SK-N-SH (cell line): ENCODE measurements at regions not wholly inside any gene's neighbourhood (a gene's known extent, or its start where the extent isn't known, plus 50 kb on each side); places are given as distances from the start of the nearest gene placed in this dataset.

Source experiments
- CTCF ChIA-PET: fragments of 300-600, 350-600 bp; formaldehyde crosslinking; extraction: SDS; loops from one replicate; lab custom pipeline; 2021; lab: Yijun Ruan, JAX
- POLR2A ChIA-PET: fragments of 350-600 bp; sonication (Branson Sonifier 250); formaldehyde crosslinking; extraction: SDS; loops from one replicate; lab custom pipeline; 2020; ENCODE audit warnings: antibody characterized with exemption, inconsistent platforms; lab: Yijun Ruan, JAX
- DNase-seq: peaks from one replicate; pipeline ENCODE4 v3.0.0; 2012
- H2AFZ ChIP-seq: fragments of 200-600 bp; sonication (generic); 2 replicates; pipeline ENCODE4 v1.8.1; 2016; ENCODE audit warnings: antibody characterized with exemption, mild to moderate bottlenecking, low read depth
- H3F3A ChIP-seq: fragments of 200-600 bp; sonication (generic); replicated peaks from 2 replicates; pipeline ENCODE3; 2016; ENCODE audit warnings: antibody characterized with exemption, mild to moderate bottlenecking; ENCODE audit not compliant: insufficient read depth
- H3K27ac ChIP-seq, 2 experiments: fragments of 200-500 bp in 1 of 2; fragments of 200-600 bp in 1 of 2; sonication (Bioruptor generic) in 1 of 2; sonication (generic), shearing (Covaris generic) in 1 of 2; 2 replicates each; pipeline versions ENCODE4 v1.5.1 to v1.6.1; 2014 to 2016; ENCODE audit warnings: low read depth in 2 of 2, inconsistent platforms in 1 of 2, low read length in 1 of 2, mild to moderate bottlenecking in 1 of 2, mixed read lengths in 1 of 2
- H3K27me3 ChIP-seq: fragments of 200-600 bp; sonication (generic), shearing (Covaris generic); 2 replicates; pipeline ENCODE4 v1.6.1; 2016; ENCODE audit warnings: mixed run types; ENCODE audit not compliant: insufficient read depth
- H3K36me3 ChIP-seq, 2 experiments: fragments of 200-500 bp in 1 of 2; fragments of 200-600 bp in 1 of 2; sonication (Bioruptor generic) in 1 of 2; sonication (generic) in 1 of 2; replicated peaks in 1 of 2; 2 replicates each; pipeline versions ENCODE3 to v1.5.1; 2014 to 2016; ENCODE audit warnings: low read length in 1 of 2, mild to moderate bottlenecking in 1 of 2; ENCODE audit not compliant: insufficient read depth in 2 of 2, control insufficient read depth in 1 of 2
- H3K4me1 ChIP-seq, 2 experiments: fragments of 200-500 bp in 1 of 2; fragments of 200-600 bp in 1 of 2; sonication (Bioruptor generic) in 1 of 2; sonication (generic), shearing (Covaris generic) in 1 of 2; 2 replicates each; pipeline versions ENCODE4 v1.5.1 to v1.6.1; 2014 to 2016; ENCODE audit warnings: low read depth in 1 of 2, low read length in 1 of 2, mixed run types in 1 of 2; ENCODE audit not compliant: insufficient read depth in 2 of 2, control insufficient read depth in 1 of 2
- H3K4me2 ChIP-seq: fragments of 200-600 bp; sonication (generic), shearing (Covaris generic); 2 replicates; pipeline ENCODE4 v1.6.1; 2017; ENCODE audit warnings: mixed run types
- H3K4me3 ChIP-seq, 2 experiments: fragments of 200-500 bp in 1 of 2; fragments of 200-600 bp in 1 of 2; sonication (Bioruptor generic) in 1 of 2; sonication (generic), shearing (Covaris generic) in 1 of 2; 2 replicates each; pipeline versions ENCODE4 v1.5.1 to v1.8.1; 2014 to 2016; ENCODE audit warnings: low read depth in 2 of 2, inconsistent platforms in 1 of 2, low read length in 1 of 2, mild to moderate bottlenecking in 1 of 2, mixed read lengths in 1 of 2, moderate library complexity in 1 of 2
- H3K79me2 ChIP-seq: fragments of 200-600 bp; sonication (generic); 2 replicates; pipeline ENCODE4 v1.8.1; 2017; ENCODE audit warnings: mild to moderate bottlenecking; ENCODE audit not compliant: insufficient read depth
- H3K9ac ChIP-seq: fragments of 200-600 bp; sonication (generic); 2 replicates; pipeline ENCODE4 v1.6.1; 2017; ENCODE audit warnings: mixed run types
- H3K9me2 ChIP-seq: fragments of 200-600 bp; sonication (generic); 2 replicates; pipeline ENCODE4 v1.6.1; 2017; ENCODE audit warnings: mixed run types
- H3K9me3 ChIP-seq: fragments of 200-600 bp; sonication (generic); 2 replicates; pipeline ENCODE4 v1.6.1; 2017; ENCODE audit warnings: mixed run types, mild to moderate bottlenecking, moderate library complexity
- H4K20me1 ChIP-seq: fragments of 200-600 bp; sonication (generic); 2 replicates; pipeline ENCODE4 v1.6.1; 2017; ENCODE audit warnings: mild to moderate bottlenecking, mixed run types; ENCODE audit not compliant: insufficient read depth
- CHD2 ChIP-seq: fragments of 150-350 bp; IDR thresholded peaks from 2 replicates; pipeline ENCODE4 v1.6.1; 2018; ENCODE audit warnings: low read length; ENCODE audit not compliant: partially characterized antibody
- ELF1 ChIP-seq: IDR thresholded peaks from 2 replicates; pipeline ENCODE4 v1.4.0; 2012
- EZH2phosphoT487 ChIP-seq: fragments of 200-600 bp; sonication (generic); IDR thresholded peaks from 2 replicates; pipeline ENCODE4 v1.6.1; 2017; ENCODE audit warnings: low read depth, mixed run types, mild to moderate bottlenecking, antibody characterized with exemption, moderate library complexity, borderline replicate concordance
- FOSL2 ChIP-seq: IDR thresholded peaks from 2 replicates; pipeline ENCODE4 v1.4.0; 2012; ENCODE audit warnings: low read depth, mild to moderate bottlenecking, moderate library complexity, borderline replicate concordance
- FOXJ3 ChIP-seq: sonication (generic); formaldehyde crosslinking; IDR thresholded peaks from 2 replicates; pipeline ENCODE4 v1.5.1; 2020; ENCODE audit warnings: mild to moderate bottlenecking, missing genetic modification reagents
- FOXM1 ChIP-seq: IDR thresholded peaks from 2 replicates; pipeline ENCODE4 v1.4.0; 2012; ENCODE audit warnings: low read depth, mild to moderate bottlenecking
- GABPA ChIP-seq: IDR thresholded peaks from 2 replicates; pipeline ENCODE4 v1.4.0; 2012; ENCODE audit warnings: low read depth, mild to moderate bottlenecking
- GATA2 ChIP-seq: sonication (generic); formaldehyde crosslinking; IDR thresholded peaks from 2 replicates; pipeline ENCODE4 v1.5.0; 2020; ENCODE audit warnings: mild to moderate bottlenecking, missing genetic modification reagents
- JUND ChIP-seq: IDR thresholded peaks from 2 replicates; pipeline ENCODE4 v1.4.0; 2012
- MXI1 ChIP-seq: IDR thresholded peaks from 2 replicates; pipeline ENCODE4 v1.6.1; 2012; ENCODE audit warnings: mild to moderate bottlenecking, low read depth, low read length, improper control_type of control experiment
- NFIC ChIP-seq: IDR thresholded peaks from 2 replicates; pipeline ENCODE4 v1.4.0; 2012; ENCODE audit warnings: borderline replicate concordance
- NRF1 ChIP-seq: IDR thresholded peaks from 2 replicates; pipeline ENCODE4 v1.6.1; 2012; ENCODE audit warnings: low read depth, mild to moderate bottlenecking, low read length
- POLR2AphosphoS5 ChIP-seq: IDR thresholded peaks from 2 replicates; pipeline ENCODE4 v1.6.1; 2012; ENCODE audit warnings: low read depth, low read length
- RAD21 ChIP-seq: IDR thresholded peaks from 2 replicates; pipeline ENCODE4 v1.6.1; 2012; ENCODE audit warnings: mild to moderate bottlenecking, low read length
- SIN3A ChIP-seq: IDR thresholded peaks from 2 replicates; pipeline ENCODE4 v1.6.1; 2012; ENCODE audit warnings: low read depth, mild to moderate bottlenecking, low read length, moderate library complexity, borderline replicate concordance
- SMC3 ChIP-seq: IDR thresholded peaks from 2 replicates; pipeline ENCODE4 v1.6.1; 2012; ENCODE audit warnings: low read depth, low read length, improper control_type of control experiment
- TCF12 ChIP-seq: IDR thresholded peaks from 2 replicates; pipeline ENCODE4 v1.4.0; 2012
- TF ChIP-seq, protein P1 (sequence below): IDR thresholded peaks from 2 replicates; pipeline ENCODE4 v1.4.0; 2012; ENCODE audit warnings: low read depth, borderline replicate concordance
- TF ChIP-seq, protein P2 (sequence below): fragments of 150-350 bp; IDR thresholded peaks from 2 replicates; pipeline ENCODE4 v1.6.1; 2016; ENCODE audit warnings: mild to moderate bottlenecking, low read depth, low read length
- TF ChIP-seq, protein P3 (sequence below): IDR thresholded peaks from 2 replicates; pipeline ENCODE4; 2012
- TF ChIP-seq, protein P4 (sequence below): fragments of 200-600 bp; sonication (generic); IDR thresholded peaks from 2 replicates; pipeline ENCODE4 v1.6.1; 2017; ENCODE audit warnings: antibody characterized with exemption, mild to moderate bottlenecking, moderate library complexity
- TF ChIP-seq, protein P5 (sequence below): fragments of 150-350 bp; IDR thresholded peaks from 2 replicates; pipeline ENCODE4 v1.6.1; 2017; ENCODE audit warnings: antibody characterized with exemption, low read length, low read depth, borderline replicate concordance

DNA sequence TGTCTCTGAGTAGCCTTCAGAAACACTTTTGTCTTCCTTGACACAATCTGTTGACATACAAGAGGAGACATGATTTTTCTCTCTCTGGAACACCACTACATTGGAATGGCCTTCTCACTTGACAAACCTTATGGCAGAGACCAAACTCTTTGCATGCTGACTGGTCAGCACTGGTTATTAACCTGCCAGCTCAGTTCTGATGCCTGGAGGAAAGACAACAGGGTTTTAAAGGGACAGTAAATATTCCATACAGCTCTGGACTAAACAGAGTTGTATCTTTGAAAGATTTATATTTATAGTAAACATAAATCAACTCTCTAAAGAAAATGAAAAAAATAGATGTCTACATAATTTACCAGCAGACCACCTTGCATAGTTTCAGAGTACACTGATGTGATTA is 1139.1 kb upstream of the CDH8 start:
- Histone ChIP-seq H3K27ac (no peak overlapping the region), H3K79me2 (no peaks in the 10 kb centered on the region), H3F3A (no peaks in the 10 kb centered on the region), H3K9me3 (no peaks in the 10 kb centered on the region), H3K9me2 (no peaks in the 10 kb centered on the region), H3K27me3 (no peaks in the 10 kb centered on the region), H3K36me3 (no peaks in the 10 kb centered on the region), H3K4me3 (no peak overlapping the region), H3K4me1 (no peaks in the 10 kb centered on the region), H4K20me1 (no peaks in the 10 kb centered on the region), H2AFZ (no peak overlapping the region), H3K4me2 (no peak overlapping the region), H3K9ac (no peak overlapping the region)
- ChIA-PET CTCF (no interaction called here), POLR2A (no interaction called here)
- TF ChIP-seq, protein P1, sequence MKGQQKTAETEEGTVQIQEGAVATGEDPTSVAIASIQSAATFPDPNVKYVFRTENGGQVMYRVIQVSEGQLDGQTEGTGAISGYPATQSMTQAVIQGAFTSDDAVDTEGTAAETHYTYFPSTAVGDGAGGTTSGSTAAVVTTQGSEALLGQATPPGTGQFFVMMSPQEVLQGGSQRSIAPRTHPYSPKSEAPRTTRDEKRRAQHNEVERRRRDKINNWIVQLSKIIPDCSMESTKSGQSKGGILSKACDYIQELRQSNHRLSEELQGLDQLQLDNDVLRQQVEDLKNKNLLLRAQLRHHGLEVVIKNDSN: no peak
- TF ChIP-seq POLR2AphosphoS5: no peak
- no peak for TF ChIP-seq FOXJ3 (CRISPR knock-in tag)
- no peak for TF ChIP-seq SIN3A
- no peak for TF ChIP-seq NFIC
- TF ChIP-seq NRF1: no peak
- no peak for TF ChIP-seq JUND
- TF ChIP-seq EZH2phosphoT487: no peak
- TF ChIP-seq, protein P2, sequence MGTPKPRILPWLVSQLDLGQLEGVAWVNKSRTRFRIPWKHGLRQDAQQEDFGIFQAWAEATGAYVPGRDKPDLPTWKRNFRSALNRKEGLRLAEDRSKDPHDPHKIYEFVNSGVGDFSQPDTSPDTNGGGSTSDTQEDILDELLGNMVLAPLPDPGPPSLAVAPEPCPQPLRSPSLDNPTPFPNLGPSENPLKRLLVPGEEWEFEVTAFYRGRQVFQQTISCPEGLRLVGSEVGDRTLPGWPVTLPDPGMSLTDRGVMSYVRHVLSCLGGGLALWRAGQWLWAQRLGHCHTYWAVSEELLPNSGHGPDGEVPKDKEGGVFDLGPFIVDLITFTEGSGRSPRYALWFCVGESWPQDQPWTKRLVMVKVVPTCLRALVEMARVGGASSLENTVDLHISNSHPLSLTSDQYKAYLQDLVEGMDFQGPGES: no peak
- TF ChIP-seq ELF1: no peak
- TF ChIP-seq TCF12: no peak
- no peak for TF ChIP-seq FOSL2
- no peak for TF ChIP-seq GABPA
- no peak for TF ChIP-seq CHD2
- TF ChIP-seq, protein P3, sequence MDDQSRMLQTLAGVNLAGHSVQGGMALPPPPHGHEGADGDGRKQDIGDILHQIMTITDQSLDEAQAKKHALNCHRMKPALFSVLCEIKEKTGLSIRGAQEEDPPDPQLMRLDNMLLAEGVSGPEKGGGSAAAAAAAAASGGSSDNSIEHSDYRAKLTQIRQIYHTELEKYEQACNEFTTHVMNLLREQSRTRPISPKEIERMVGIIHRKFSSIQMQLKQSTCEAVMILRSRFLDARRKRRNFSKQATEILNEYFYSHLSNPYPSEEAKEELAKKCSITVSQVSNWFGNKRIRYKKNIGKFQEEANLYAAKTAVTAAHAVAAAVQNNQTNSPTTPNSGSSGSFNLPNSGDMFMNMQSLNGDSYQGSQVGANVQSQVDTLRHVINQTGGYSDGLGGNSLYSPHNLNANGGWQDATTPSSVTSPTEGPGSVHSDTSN: no peak
- no peak for TF ChIP-seq GATA2
- DNase-seq: no peak

DNA sequence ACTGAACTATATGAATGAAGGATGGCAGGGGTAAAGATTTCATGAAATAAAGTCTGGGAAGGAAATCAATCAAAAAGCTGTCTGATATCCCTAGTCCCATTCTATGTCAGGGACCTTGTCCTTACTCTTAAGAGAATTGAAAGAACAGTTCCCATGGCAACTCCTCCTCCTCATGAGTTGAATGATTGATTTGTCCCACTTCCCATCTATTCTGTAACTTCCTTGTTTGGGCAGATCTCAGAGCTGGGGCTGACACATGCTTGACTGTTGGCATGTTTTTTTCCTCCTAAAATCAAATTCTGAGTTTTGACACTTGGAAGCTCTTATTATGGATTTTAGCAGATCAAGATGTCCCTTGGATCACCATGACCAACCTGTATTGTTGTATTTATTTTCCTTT is 1138.6 kb upstream of the CDH8 start:
- Histone ChIP-seq H3F3A (no peaks in the 10 kb centered on the region), H3K9me2 (no peaks in the 10 kb centered on the region), H3K9ac (no peak overlapping the region), H4K20me1 (no peaks in the 10 kb centered on the region), H3K4me3 (no peak overlapping the region), H3K79me2 (no peaks in the 10 kb centered on the region), H3K4me2 (no peak overlapping the region), H3K27ac (no peak overlapping the region), H2AFZ (no peak overlapping the region), H3K9me3 (no peaks in the 10 kb centered on the region), H3K36me3 (no peaks in the 10 kb centered on the region), H3K27me3 (no peaks in the 10 kb centered on the region), H3K4me1 (no peaks in the 10 kb centered on the region)
- TF ChIP-seq CHD2 (no peak), SMC3 (no peak), FOXJ3 (CRISPR knock-in tag) (no peak), RAD21 (no peak), FOXM1 (no peak), MXI1 (no peak)
- TF ChIP-seq, protein P4, sequence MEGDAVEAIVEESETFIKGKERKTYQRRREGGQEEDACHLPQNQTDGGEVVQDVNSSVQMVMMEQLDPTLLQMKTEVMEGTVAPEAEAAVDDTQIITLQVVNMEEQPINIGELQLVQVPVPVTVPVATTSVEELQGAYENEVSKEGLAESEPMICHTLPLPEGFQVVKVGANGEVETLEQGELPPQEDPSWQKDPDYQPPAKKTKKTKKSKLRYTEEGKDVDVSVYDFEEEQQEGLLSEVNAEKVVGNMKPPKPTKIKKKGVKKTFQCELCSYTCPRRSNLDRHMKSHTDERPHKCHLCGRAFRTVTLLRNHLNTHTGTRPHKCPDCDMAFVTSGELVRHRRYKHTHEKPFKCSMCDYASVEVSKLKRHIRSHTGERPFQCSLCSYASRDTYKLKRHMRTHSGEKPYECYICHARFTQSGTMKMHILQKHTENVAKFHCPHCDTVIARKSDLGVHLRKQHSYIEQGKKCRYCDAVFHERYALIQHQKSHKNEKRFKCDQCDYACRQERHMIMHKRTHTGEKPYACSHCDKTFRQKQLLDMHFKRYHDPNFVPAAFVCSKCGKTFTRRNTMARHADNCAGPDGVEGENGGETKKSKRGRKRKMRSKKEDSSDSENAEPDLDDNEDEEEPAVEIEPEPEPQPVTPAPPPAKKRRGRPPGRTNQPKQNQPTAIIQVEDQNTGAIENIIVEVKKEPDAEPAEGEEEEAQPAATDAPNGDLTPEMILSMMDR: no peak
- TF ChIP-seq, protein P2: no peak
- TF ChIP-seq, protein P5, sequence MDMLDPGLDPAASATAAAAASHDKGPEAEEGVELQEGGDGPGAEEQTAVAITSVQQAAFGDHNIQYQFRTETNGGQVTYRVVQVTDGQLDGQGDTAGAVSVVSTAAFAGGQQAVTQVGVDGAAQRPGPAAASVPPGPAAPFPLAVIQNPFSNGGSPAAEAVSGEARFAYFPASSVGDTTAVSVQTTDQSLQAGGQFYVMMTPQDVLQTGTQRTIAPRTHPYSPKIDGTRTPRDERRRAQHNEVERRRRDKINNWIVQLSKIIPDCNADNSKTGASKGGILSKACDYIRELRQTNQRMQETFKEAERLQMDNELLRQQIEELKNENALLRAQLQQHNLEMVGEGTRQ: no peak
- ChIA-PET CTCF (no interaction called here), POLR2A (no interaction called here)
- no peak for DNase-seq
